ENCODE measurements at regions not wholly inside any gene's neighbourhood (a gene's known extent, or its start where the extent isn't known, plus 50 kb on each side); places are given as distances from the start of the nearest gene placed in this dataset.
"Not testable (repeated sequence)": the region's sequence is repeated elsewhere in the genome, so short reads cannot be mapped to it uniquely, and the experiment has no call there.

DNA sequence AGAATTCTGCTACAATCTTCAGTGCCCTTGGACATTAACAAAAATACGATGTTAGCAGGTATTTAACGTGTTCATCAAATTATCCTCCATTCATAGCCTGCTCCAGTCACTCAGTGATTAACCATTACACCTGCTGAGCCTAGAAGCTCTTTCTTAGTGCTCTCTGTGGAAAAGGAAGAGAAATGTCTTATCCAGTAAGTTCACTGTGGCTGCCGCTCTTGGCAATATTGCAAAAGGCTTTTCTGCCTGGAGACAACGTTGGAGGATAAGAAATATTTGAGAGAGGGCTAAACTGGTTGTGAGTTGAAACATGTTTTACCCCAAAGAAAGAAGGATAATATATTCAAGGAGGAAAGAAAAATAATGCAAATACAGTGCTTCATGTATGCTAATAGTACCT, 217.4 kb upstream of the HSF2 start:
- no peak for DNase-seq (ENCODE audit: low spot score)

- DNase-seq (ENCODE audit: low spot score) = no peak
These were observed 215.0 kb upstream of the HSF2 start for GRCh38 chr6:122184401-122184827.

DNA sequence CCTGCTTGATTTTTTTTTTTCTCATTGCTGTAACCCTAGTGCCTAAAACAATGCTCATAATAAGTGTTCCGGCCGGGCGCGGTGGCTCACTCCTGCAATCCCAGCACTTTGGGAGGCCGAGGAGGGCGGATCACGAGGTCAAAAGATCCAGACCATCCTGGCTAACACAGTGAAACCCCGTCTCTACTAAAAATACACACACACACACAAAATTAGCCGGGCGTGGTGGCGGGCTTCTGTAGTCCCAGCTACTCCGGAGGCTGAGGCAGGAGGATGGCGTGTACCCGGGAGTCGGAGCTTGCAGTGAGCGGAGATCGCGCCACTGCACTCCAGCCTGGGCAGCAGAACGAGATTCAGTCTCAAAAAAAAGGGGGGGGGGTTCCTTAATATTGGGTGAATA, 214.0 kb upstream of the HSF2 start:
- DNase-seq (ENCODE audit: low spot score) = not testable (repeated sequence)

DNA sequence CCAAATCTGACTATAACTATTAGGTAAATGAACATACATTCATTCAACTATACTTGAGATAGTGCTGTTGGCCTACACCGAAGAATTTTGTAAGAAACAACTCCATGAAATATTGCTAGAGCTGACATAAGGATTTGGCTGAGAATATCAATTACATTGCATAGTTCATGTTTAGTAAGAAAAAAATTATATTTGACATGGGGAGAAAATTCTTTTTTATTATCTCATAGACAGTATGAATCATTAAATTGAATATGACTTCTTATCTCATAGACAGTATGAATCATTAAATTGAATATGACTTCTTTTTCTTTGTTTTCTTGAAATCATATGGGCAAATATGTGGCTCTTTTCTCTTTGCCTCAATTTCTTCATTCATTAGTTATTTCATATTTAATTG, 212.3 kb upstream of the HSF2 start:
- DNase-seq (ENCODE audit: low spot score) = no peak

- no peak for DNase-seq (ENCODE audit: low spot score)
These were observed 200.5 kb upstream of the HSF2 start for GRCh38 chr6:122198922-122199321.

DNA sequence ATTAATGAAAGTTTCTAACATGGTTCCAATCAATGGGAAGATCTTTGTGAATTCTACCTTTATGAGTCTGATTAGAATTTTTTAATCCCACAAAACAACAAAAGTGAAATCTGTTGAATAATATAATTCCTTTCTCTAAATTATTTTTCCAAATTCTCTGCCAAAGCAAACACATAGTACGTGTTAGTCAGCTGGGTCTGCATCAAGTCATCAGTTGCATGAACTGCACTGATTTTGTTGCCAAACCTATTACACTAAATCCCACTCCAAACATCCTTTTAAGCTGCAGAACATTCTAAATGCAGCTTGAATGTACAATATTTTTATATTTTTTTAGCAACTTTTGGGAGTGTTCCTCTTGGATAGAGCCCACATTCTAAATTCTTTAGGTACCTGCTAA, 199.0 kb upstream of the HSF2 start:
- DNase-seq (ENCODE audit: low spot score) = no peak

DNA sequence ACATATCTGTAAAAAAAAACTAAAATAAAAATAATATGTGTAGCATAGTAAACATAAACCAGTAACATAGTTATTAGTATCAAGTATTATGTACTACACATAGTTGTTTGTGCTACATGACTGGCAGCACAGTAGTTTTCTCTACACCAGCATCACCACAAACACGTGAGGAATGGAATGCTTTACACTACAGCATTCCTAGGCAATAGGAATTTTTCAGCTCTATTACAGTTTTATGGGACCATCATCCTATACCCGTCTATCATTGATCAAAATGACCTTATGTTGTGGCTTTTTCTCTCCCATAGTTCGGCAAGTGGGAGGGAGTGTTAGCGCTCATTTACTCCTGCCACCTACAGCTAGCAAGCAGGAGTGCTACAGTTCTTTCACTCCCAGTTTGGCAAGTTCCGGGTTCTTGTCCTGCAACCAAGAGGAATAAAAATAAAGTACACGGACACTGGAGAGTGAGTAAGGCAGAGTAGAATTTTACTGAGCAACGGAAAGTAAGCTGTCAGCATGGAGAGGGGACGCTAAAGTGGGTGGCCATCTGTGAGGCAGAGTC, 196.8 kb upstream of the HSF2 start:
- no peak for DNase-seq (ENCODE audit: low spot score)

GRCh38 chr6:122207061-122207460, 192.4 kb upstream of the HSF2 start:
- no peak for DNase-seq (ENCODE audit: low spot score)

GRCh38 chr6:122207794-122208193, 191.7 kb upstream of the HSF2 start:
- DNase-seq (ENCODE audit: low spot score) = no peak

DNA sequence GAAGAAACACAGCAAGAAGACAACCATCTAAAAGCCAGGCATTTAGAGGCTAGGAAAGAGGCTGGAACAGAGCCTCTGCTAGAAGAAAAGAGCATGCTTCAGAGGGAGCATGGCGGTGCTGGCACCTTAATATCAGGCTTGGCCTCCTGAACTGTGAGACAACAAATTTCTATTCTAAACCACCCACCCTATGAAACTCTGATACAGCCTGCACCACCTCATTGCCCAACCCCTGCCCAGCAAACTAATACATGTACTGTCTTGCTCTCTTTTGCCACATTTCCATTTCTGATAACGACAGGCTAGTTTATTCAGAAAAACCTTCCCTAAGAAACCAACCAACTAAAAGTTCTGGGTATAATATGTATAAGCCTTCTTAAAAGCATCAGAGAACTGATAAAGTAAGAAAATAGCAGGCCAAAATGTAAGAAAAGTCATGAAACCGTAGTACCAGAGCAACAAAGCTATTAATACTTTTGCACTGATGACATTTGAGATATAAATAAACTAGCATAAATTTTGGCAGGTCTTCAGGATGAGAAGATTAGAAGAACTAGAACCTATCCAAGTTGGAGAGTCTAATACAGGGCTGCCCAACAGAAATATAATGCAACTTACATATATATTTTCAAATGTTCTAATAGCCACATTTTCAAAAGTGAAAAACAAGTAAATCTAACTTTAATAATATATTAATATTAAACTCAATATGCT, 184.7 kb upstream of the HSF2 start:
- DNase-seq (ENCODE audit: low spot score) = no peak

DNA sequence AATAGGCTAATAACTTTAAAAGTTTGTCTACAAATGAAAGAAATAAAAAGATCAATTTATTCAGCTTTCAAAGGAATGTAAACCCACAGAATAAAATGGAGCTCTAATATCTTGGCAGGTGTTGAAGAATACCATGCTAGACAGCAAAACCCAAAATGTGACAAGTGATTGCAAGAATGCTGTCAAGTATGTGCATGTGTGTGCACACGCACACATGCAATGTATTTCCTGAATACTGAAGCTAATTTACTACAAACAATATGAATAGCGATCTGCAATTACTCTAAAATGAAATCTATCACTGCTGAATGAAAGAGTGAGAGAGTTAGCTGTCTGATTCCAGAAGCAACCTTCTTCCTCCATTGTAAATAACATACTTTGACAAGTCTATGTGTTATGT, 179.2 kb upstream of the HSF2 start:
- DNase-seq (ENCODE audit: low spot score) = no peak

- DNase-seq (ENCODE audit: low spot score) = no peak
These were observed 176.7 kb upstream of the HSF2 start for GRCh38 chr6:122222761-122223160.

DNA sequence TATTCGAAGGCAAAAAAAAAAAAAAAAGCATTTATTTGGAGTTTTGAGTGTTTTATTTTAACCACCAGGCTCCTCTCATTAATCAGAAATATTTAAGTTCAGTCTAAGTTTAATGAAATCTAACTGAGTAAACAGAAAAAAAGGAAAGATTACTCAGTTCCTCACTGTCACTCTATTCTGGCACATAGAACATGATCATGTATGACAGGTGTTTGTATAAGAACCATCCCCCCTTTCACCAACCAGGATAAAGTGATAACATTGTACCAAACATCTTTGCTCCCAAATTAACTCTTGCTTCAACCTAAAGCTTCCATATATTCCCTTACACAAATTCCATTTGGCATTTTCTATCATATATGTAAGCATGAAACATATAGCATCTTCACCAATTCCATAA, 176.2 kb upstream of the HSF2 start:
- no peak for DNase-seq (ENCODE audit: low spot score)

DNA sequence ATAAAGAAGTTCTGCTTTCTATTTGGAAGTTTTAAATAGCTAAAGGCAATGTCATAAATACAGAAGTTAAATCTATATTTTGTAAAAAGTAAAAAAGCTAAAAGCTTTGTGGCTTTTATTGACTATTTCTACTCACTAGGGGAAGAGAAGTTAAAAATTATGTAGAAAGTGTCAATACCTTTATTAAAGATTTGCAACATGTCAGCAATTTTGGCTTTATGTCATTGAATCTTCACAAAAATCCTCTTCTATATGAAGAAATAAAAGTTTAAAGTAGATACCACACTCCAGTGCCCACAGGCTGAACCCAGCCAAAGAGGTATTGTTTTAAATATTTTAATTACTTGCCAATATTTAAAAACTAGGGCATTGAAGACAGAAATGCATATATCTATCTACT, 160.6 kb upstream of the HSF2 start:
- DNase-seq (ENCODE audit: low spot score) = no peak

DNA sequence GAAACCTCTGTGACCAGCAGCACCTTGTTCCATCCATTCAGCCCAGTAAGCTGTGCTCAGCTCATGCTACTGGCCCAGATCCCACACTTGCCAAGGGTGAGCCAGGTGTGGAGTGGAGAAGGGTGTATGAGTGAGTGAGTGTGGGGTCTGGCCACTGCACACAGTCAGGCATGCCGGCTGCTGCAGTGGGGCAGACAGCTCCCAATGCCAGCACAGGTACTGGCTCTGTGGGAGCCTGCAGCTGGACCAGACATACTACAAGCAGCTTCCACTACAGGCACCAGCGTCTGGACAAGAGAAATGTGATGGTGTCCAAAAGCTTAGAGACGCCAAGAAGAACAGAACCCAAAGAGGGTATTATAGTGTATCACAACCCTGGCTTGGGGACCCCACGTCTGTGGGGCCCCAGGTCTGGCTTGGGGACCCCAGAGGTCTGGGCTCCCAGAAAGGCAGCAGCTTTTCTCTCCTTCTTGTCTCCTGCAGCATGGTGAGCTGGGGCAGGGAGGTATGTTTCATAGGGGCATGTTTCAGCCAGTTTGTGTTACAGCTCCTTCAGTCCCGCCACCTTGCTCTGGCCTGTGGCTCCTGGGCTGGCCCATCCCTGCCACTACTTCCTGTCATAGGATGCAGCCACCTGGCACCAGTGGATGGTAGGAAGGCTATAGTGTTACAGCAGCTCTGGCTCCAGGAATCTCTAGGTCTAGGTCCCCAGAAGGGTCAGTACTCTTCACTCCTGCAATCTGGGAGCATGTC, 152.4 kb upstream of the HSF2 start:
- no peak for DNase-seq (ENCODE audit: low spot score)

DNA sequence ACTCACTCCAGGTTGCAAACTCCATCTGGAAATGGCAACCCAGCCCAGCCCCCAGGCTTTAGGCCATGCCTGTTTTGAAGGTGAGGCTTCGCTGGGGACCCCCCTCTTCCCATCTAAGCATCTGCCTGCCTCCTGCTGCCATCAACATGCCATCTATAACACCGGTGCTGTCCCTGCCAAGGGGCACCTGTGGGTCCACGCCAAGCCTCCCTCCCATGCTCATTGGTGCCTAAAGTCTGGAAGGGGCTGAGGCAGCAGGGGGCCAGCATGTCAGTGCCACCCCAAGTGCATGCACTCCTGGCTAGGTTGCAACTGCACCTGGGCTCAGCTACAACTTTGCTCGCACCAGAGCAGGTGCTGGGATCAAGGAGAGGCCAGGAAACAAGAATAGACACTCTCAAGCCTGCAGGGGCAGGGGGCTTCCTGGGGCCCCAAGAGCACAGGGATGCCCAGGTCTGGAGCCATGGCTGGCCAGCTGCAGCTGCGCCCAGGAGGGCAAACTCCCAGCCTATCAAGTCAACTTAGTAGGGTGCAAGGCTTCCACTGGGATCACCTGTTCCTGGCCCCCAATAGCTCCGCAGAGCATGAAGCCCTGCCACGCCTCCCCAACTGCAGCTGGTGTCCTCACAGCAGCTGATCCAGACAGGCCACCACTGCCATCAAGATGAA, 151.3 kb upstream of the HSF2 start:
- no peak for DNase-seq (ENCODE audit: low spot score)

DNA sequence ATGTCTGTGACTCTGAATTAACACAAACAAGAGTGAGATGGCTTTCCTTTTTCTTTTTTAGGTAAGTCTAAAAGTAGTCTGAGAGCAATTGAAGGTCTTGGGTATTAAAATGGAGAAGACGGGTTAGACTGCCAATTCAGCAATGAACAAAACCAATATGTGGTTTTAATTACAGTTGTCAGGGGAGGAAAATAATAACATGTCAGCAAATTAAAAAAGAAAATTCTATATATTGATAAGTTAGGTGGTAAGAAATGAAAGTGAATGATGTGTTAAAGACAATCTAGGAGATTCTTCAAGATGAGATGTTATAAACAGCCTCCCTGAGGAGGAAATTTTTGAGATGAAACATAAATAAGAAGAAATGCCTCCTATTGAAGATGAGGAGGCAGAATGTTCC, 150.6 kb upstream of the HSF2 start:
- no peak for DNase-seq (ENCODE audit: low spot score)

DNA sequence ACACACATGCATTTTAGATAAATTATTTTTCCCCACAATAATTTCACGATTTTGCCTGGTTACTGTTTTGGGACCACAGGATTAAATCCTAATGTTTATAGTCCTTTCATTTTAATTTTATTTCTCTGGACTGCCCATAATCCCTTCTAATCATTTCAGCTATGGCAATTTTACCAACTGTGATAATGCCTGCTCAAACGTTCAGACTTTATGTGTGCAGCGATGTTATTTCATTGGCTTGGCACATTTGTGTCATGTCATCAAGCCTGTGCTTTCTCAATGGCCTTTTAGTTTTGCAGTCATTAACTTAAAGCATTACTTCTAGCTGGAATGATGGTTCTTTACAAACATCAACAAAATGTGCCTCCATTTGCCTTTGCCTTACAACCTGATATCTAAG, 140.6 kb upstream of the HSF2 start:
- DNase-seq (ENCODE audit: low spot score) = no peak

DNA sequence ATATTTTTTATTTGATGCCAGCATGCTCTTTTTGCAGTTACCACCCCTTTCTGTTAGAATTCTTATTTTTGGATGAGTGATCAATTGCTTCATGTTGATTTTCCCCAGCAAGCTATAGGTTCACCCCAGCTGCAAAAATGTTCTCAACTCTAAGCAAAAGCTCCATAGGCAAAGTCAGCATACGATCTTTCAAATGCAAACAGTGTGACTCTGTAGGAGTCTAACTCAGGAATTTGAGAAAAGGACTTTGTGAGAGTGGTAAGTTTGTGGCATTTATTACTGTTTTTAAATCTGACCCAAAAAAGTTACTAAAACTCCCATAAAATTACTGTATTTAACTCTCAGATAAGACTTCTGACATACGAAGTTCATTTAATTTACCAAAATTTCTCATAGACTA, 134.9 kb upstream of the HSF2 start:
- no peak for DNase-seq (ENCODE audit: low spot score)

- DNase-seq (ENCODE audit: low spot score) = no peak
These were observed 133.7 kb upstream of the HSF2 start for GRCh38 chr6:122265755-122266154.

DNA sequence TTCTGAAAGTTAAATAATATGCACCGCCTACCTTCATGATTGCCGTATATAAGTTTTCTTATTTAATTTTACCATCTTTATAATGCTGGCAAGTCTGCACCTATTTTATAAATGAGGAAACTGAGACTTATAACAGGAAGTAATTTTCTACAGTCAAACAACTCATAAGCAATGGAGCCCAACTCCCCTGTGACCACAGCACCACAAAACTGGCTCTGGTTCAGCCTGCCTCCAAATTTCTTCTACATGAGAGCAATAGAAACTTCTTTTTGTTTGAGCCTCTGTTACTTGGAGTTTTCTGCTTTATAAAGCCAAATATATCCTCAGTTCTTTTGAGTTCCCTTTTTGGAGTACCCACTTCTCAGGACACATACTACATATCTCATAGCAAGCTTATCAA, 131.1 kb upstream of the HSF2 start:
- no peak for DNase-seq (ENCODE audit: low spot score)

DNA sequence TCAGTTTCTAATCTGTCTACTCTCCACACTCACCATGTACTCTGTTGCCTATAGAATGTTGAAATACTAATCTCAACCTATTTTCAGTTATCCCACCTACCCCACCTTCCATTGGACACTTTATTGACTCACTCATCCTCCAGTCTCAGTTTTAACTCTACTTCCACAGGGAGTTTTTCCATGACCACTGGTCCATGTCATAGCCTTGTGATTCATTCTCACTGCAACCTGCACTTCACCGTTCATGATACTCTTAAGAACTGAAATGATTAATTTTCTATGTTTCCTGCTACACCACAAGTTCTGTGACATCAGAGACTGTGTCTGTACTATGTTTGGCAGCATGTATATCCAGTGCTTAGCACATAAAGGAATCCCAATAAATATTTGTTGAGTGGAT, 122.8 kb upstream of the HSF2 start:
- no peak for DNase-seq (ENCODE audit: low spot score)
